NCI-H774 (cell line): ENCODE measurements at regions not wholly inside any gene's neighbourhood (a gene's known extent, or its start where the extent isn't known, plus 50 kb on each side); places are given as distances from the start of the nearest gene placed in this dataset.
A peak's percentile ranks its signal among the peaks of the same experiment; 100 is the strongest.
"Not testable (repeated sequence)": the region's sequence is repeated elsewhere in the genome, so short reads cannot be mapped to it uniquely, and the experiment has no call there.

Source experiments
- DNase-seq: peaks from one replicate; lab custom pipeline; 2025; lab: John Stamatoyannopoulos, UW

DNA sequence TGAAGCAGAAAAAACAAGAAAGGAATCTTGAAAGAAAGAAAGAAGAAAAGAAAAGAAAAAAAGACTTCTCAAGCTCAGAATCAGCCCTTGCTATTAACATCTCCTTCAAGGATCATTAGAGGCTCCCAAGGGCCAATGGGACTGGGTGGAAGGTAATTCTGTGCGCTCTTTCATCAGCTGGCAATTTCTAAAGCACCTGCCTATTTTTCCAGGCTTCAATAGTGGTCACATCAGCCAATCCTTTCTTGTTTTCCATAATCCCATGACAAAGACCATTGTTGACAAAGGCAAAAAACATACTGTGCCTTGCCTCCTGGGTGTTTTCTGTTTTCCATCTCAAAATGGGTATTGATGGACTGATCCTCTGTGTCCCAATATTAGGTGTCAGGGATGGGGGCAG, 88.2 kb upstream of the TSC22D1 start:
- DNase-seq, result peak; percentile 4

DNA sequence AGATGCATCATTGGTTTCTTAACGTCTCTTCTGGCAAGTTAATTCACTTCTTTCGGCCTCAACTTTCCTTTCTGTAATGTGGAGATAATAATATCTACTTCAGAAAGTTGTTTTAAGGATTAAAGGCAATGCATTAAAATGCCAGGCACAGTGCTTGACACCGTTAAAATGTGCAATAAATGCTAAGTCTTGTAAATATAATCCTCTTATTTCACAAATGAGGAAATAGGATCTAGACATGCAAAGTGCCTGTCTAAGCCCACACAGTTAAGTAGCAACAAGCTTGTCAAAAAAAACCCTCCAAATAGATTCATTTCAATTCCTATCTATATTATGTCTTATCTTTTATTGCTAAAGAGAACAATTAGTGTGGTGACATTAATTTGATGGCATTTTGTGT, 86.4 kb upstream of the TSC22D1 start:
- DNase-seq, result no peak

DNA sequence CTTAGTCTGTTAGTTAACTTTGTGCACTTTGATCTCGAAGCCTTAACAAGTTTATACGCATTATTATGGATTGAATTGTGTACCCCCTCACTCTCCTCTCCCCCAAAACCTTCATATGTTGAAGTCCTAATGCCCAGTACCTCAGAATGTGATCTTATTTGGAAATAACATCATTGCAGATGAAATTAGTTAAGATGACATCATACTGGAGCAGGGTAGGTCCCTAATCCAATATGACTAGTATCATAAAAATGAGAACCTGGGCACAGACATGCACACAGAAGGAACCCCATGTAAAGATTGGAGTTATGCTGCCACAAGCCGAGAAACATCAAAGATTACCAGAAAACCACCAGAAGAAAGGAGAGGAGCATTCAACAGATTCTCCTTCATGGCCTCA, 85.8 kb upstream of the TSC22D1 start:
- no peak for DNase-seq

DNA sequence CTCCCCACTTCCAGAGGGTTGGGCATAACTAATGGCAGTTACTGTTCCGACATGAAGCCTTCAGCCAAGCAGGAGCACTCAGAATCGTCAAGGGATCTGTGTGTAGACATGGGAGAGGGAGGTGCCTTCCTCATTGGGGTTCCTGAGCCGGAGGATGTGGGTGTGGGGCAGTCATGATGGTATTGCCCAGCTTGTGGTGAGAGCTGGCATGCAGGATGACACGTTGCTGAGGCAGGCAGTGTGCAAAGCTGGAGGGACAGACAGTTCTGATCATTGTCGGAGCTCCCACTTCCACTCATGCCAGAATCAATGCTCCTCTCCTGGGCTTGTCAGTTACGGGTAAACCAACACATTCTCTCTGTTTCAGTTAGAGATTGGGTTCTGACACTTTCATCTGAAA, 83.9 kb upstream of the TSC22D1 start:
- DNase-seq, result no peak

DNA sequence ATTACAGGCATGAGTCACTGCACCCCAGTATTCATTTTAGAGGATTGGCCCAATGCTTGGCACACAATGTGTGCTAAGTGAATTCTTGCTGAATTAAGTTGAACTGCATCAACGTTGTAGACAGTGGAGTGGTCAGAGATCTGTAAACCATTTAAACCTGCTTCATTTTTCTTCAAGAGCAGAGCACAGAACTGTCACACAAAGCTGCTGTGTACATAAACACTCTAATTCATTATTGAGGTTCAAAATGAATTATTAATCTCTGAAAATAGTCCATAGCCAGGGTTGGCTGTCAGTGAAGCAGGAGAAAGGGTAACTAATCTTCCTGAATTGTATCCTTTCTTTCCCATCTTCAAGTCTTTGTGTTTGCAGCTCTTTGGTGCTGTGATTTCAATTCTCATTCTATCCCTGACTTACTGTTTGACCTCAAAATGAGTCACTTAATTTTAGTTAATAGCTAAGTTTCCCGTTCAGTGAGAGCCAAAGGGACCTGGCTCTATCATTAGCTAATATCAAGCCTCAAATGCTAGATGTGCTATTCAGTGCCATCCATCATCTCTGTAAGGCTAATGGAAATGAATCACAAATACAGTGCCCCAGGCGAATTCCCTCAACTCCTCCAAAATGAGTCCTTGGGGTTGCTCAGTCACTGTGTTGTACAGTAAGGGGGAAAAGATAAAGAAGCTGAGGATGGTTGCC, 77.0 kb upstream of the TSC22D1 start:
- DNase-seq, result no peak

DNA sequence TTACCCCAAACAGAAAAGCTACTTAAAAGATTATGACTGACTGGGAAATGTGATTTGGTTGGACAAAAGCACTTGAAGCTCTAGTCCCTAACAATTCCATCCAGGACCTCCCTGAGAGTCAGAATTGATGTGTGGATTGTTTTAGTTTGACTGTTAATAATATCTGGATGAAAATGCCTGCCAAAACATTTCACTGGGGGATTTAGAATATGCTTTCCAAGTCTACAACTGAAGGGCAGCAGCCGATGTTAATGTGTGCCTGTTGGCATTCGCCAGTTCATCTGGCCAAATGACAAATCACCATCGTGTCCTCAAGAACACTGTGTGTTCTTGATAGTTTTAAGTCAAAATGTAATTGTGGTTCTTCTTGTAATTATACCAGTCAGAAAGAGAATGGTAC, 76.0 kb upstream of the TSC22D1 start:
- DNase-seq, result no peak

DNA sequence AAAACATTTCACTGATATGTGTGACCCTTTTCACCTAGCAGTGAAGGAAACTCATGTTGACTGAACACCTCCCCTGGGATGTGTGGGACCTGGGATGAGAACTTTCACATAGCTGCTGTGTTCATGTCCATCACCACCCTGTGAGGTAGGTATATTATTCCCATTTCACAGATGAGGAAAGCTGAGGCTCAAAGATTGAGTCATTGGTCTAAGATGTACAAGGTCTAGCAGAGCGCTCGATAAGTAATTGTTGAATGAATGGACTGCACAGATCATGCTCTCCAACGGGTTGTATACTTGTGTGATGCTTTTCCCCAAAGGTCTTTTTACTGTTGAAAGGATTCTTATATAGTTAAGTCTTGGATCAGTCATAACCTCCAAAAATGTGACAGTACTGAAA, 75.6 kb upstream of the TSC22D1 start:
- no peak for DNase-seq

DNA sequence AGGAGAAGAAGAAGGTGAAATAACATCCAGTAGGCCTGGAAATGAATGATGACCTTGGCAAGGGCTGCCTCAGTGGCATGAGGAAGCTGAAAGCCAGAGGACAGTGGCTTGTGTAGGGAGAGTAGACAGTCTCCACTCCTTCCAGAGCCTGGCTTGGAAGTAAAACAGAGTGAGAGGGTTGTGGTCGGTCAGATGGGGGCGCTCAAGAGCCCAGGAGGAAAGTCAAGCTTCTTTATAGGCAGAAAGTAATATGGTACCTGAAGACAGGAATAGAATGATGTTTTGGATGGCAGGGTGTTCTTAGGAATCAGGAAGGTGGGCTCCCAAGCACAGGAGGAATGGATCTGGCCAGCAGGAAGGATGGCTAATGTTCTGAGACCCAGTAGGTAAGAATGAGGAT, 75.1 kb upstream of the TSC22D1 start:
- no peak for DNase-seq

DNA sequence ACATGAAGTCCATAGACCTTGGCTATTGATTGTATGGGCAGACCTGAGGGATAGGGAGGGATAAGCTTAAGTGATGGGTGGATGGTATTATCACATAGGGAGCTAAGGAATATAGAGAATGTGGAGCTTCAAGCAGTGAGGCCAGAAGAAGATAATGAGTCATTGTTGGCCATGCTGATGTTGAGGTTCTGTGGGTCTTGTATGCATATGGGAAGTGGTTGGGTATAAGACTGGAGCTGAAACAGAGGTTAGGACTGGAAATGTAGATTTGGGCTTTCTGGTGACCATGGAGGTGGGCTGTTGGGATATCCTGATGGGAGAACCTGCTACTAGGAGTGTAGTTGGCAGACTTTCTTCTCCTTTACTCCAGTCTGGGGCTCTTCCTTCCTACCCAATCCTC, 73.7 kb upstream of the TSC22D1 start:
- DNase-seq, result no peak

DNA sequence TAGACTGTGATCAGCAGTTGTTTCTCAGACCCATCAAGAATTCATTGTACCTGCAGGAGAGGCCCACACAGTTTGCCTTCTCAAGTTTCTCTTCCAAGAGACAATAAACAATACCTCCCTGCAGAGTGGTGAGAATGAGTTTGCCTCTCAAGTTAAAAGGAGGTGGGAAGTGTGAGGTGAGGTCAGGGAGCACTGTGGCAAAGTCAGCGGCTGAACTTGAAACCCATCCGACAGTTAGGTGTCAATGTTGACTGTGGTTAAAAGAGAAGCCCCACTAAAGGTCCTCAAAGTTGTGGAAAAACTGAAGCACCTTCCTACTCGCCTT, 72.9 kb upstream of the TSC22D1 start:
- DNase-seq, result no peak

DNA sequence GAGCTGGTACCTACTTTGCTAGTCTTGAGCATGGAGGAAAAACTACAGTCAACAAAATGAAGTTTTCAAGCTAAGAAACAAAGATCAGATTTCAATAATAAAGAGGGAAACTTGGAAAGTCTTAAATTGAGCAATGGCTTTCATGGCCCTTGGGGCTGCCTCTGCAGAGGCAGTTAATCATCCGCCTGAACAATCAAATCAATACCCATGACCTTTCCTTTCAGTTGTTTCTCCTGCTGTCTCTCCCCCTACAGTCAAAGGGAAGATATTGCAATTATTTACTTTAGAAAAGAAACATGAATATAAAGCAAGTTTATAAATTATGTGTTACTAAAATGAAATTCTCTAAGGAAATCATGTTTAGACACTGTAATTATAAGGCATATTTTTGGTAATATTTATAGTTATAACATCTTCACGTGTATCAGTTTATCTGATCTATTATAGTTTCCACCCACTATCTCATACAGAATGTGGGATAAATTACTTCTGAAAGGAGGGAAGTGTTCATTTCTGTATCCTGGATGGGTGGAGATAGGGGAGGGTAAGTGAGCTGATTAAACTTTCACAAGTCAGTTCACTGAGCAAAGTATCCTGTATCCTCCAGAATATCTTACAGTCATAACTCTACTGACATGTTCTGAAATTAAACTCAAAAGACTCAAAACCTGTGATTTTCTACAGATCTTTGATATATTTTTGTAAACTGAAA, 72.4 kb upstream of the TSC22D1 start:
- no peak for DNase-seq

DNA sequence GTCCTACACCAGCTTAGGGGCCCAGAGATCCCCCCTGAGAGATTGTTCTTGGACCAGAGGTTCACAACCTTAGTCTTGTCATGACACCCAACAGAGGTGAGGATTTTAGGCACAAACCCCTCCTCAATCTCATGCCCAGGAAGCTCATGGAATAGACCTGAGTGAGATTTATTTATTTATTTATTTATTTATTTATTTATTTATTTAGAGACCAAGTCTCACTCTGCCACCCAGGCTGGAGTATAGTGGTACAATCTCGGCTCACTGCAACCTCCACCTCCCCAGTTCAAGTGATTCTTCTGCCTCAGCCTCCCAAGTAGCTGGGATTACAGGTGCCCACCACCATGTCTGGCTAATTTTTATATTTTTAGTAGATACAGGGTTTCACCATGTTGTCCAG, 71.4 kb upstream of the TSC22D1 start:
- DNase-seq, result not testable (repeated sequence)

DNA sequence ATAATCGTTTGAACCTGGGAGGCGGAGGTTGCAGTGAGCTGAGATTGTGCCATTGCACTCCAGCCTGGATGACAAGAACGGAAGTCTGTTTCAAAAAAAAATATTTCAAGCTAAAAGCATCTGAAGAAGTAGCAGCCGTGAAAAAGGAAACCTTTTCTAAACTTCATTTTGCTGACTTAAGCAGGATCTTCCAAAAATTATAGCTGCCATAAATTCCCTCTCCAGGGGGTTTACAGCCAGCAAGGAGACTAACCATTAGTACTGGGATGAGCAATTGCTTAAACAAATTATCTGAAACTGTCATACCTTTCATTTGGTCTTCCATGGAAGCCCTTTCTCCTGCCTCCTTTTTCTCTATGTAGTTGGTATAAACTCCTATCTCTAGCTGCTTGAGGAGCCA, 69.9 kb upstream of the TSC22D1 start:
- DNase-seq, result no peak

DNA sequence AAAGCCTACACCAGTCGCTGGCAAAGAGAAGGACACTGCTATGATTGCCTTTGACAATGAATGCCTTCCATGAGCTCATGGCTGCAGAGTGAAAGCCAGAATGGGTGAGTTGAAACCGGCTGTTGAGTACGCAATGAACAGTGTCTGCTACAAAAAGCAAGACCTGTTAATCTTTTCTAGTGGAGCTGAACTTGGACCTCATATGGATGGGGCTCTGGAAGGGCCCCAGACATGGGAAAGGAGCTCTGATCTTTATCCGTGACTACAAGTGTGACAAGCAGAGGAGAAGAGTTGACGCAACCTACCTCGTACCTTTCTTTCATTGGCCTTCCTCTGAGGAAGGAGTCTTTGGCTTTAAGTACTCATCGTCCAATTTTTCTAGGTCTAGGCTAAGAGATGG, 67.1 kb upstream of the TSC22D1 start:
- no peak for DNase-seq

DNA sequence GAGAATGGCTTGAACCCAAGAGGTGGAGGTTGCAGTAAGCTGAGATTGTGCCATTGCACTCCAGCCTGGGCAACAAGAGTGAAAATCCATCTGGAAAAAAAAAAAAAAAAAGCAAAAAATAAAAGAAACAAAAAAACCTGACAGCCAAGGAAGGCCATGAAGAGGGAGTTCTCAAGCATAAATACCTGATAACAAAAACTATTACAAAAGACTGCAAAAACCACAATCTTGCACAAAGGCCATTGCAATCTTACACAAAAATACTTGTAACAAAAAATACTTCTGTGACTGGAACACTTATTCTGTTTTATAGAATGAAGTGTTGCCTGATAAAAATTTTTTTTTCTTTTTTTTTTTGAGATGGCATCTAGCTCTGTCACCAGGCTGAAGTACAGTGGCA, 61.5 kb upstream of the TSC22D1 start:
- DNase-seq, result no peak

DNA sequence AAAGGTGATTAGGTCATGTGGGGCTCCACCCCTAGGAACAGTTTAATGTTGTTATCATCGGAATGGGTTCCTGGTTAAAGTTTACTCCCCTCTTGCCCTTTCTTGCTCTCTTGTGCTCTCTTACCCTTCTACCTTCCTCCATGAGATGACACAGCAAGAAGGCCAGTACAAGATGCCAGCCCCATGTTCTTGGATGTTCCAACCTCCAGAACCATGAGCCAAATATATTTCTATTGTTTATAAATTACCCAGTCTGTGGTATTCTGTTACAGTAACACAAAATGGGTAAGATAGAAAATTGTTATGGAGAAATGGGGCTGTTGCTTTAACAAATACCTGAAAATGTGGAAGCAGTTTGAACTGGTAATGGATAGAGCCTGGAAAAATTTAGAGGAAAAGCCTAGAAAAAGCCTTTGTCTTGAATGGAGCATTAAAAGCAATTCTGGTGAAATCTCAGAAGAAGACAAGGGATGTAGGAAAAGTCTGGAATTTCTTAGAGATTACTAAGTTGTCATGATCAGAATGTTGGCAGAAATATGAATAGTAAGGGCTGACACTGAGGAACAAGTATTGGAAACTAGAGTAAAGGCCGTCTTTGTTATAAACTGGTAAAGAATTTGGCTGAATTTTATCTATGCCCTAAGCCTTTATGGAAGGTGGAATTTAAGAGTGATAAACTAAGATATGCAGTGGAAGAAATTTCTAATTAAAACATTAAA, 53.5 kb upstream of the TSC22D1 start:
- no peak for DNase-seq

DNA sequence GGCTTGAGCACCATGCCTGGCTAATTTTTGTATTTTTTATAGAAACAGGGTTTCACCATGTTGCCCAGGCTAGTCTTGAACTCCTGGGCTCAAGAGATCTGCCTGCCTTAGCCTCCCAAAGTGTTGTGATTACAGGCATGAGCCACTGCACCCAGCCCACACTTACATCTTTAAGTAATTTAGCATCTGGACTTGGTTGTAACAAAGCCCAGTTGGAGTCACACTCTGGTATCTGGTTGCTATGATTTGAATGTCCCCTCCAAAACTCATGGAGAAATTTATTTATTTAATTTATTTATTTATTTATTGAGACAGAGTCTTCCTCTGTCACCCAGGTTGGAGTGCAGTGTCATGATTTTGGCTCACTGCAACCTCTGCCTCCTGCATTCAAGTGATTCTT, 52.7 kb upstream of the TSC22D1 start:
- DNase-seq, result not testable (repeated sequence)

DNA sequence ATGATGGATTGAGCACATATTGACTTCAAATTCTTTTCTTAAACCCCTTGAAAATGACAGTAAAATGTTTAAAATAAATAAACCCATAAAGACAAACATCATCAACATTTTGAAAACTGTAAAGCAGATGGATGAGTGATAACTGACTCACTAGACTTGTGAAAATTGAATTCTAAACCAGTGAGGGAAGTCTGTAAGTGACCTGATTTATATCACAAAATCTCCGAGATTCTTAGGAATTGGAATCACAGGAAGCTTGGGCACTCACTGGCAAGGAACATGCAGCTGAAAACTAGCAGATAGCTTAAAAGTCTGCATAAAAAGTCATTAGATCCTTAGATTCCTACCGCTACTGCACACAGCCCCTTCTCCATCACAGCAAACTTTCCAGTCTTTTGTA, 51.3 kb upstream of the TSC22D1 start:
- DNase-seq, result no peak

DNA sequence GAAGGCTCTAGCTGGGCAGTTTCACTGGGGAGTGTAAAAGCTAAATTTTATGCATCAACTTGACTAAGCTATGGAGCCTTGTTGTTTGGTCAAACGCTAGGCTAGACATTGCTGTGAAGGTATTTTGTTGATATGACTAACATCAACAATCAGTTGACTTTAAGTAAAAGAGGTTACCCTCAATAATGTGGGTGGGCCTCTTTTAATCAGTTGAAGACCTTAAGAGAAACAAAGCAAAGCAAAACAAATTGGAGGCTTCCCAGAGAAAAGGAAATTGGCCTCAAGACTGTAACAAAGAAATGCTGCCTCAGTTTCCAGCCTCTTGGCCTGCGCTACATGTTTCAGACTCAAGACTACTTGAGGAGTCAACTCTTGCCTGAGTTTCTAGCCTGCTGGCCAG, 50.0 kb upstream of the TSC22D1 start:
- no peak for DNase-seq
